GM12878 (cell line): ENCODE measurements at regions not wholly inside any gene's neighbourhood (a gene's known extent, or its start where the extent isn't known, plus 50 kb on each side); places are given as distances from the start of the nearest gene placed in this dataset.

Experiments used
- ATAC-seq: fragments of 200-7000 bp; cut with Tn5 transposase; 3 replicates; pipeline ENCODE4 v1.9.1; 2020; ENCODE audit warnings: mild to moderate bottlenecking, moderate library complexity
- BruUV-seq: library from RNA; stranded (reverse); fragments of 400-500 nt; replicated peaks from 2 replicates; lab custom pipeline; 2021; lab: Mats Ljungman, UMichigan
- CTCF ChIA-PET: fragments of 300-600 bp; sonication (Branson Sonifier 250); formaldehyde crosslinking; extraction: SDS; loops from one replicate; lab custom pipeline; 2021; ENCODE audit warnings: inconsistent platforms; lab: Yijun Ruan, JAX
- POLR2A ChIA-PET: fragments of 350-600 bp; formaldehyde crosslinking; extraction: SDS; loops from one replicate; lab custom pipeline; 2021; ENCODE audit warnings: inconsistent platforms; lab: Charles Lee
- RAD21 ChIA-PET: fragments of 300-600 bp; sonication (Branson Sonifier 250); formaldehyde crosslinking; loops from one replicate; lab custom pipeline; 2023; ENCODE audit warnings: antibody characterized with exemption; ENCODE audit not compliant: unreplicated experiment; lab: Charles Lee
- SMC1A ChIA-PET: fragments of 300-600 bp; sonication (Branson Sonifier 250); formaldehyde crosslinking; loops from one replicate; lab custom pipeline; 2023; ENCODE audit not compliant: unreplicated experiment, uncharacterized antibody; lab: Charles Lee
- DNase-seq: peaks from one replicate; pipeline ENCODE4 v3.0.0-alpha.2; 2011; ENCODE audit warnings: low read depth, low spot score
- FAIRE-seq: peaks from 3 replicates; lab custom pipeline; 2011; peaks lifted over from hg19 to GRCh38; lab: Jason Lieb, UNC
- H2AFZ ChIP-seq: 2 replicates; pipeline ENCODE4 v1.6.0; 2011; ENCODE audit warnings: low read depth, low read length, control low read depth; ENCODE audit not compliant: control insufficient read depth
- H3K27ac ChIP-seq: 2 replicates; pipeline ENCODE4 v1.5.1; 2011; ENCODE audit warnings: control low read depth; ENCODE audit not compliant: control insufficient read depth, insufficient read depth
- H3K27me3 ChIP-seq, 2 experiments: replicated peaks in 1 of 2; 2 replicates each; pipeline versions ENCODE4 v1.6.0 to v1.6.1; 2011; ENCODE audit warnings: low read length in 1 of 2; ENCODE audit not compliant: control insufficient read depth in 2 of 2, insufficient read depth in 2 of 2
- H3K36me3 ChIP-seq, 2 experiments: 2 replicates each; pipeline ENCODE4 v1.5.1; 2011; ENCODE audit warnings: low read length in 1 of 2; ENCODE audit not compliant: control insufficient read depth in 2 of 2, insufficient read depth in 2 of 2
- H3K4me1 ChIP-seq: 2 replicates; pipeline ENCODE4 v1.6.1; 2011; ENCODE audit warnings: mild to moderate bottlenecking, low read length, moderate library complexity, mixed read lengths; ENCODE audit not compliant: control insufficient read depth, insufficient read depth
- H3K4me2 ChIP-seq: 2 replicates; pipeline ENCODE4 v1.6.0; 2011; ENCODE audit warnings: control low read depth; ENCODE audit not compliant: control insufficient read depth, insufficient read depth
- H3K4me3 ChIP-seq: fragments of 200-600 bp; sonication (generic); 2 replicates; pipeline ENCODE4 v1.5.1; 2016
- H3K79me2 ChIP-seq: 2 replicates; pipeline ENCODE4 v1.6.0; 2011; ENCODE audit warnings: low read length; ENCODE audit not compliant: control insufficient read depth, insufficient read depth
- H3K9ac ChIP-seq: 2 replicates; pipeline ENCODE4 v1.8.0; 2011; ENCODE audit warnings: low read length, control low read depth, mixed read lengths; ENCODE audit not compliant: control insufficient read depth, insufficient read depth
- H3K9me3 ChIP-seq: replicated peaks from 3 replicates; pipeline ENCODE4 v1.5.1; 2011; ENCODE audit warnings: mild to moderate bottlenecking, low read length; ENCODE audit not compliant: control insufficient read depth, insufficient read depth
- H4K20me1 ChIP-seq: 2 replicates; pipeline ENCODE4 v1.6.0; 2011; ENCODE audit not compliant: control insufficient read depth, insufficient read depth
- BCL11A ChIP-seq: IDR thresholded peaks from 2 replicates; pipeline ENCODE4 v1.6.1; 2011; ENCODE audit warnings: low read depth, low read length
- CBX5 ChIP-seq: sonication (generic); IDR thresholded peaks from 2 replicates; pipeline ENCODE4 v1.6.1; 2016; ENCODE audit warnings: low read depth, moderate library complexity, mild to moderate bottlenecking, inconsistent platforms
- CHD1 ChIP-seq: IDR thresholded peaks from 2 replicates; pipeline ENCODE4 v1.6.1; 2012; ENCODE audit warnings: low read depth, low read length, improper control_type of control experiment
- CREB1 ChIP-seq: IDR thresholded peaks from 2 replicates; pipeline ENCODE4 v1.6.1; 2012; ENCODE audit warnings: low read depth, mild to moderate bottlenecking, inconsistent platforms
- DPF2 ChIP-seq: fragments of 450-650 bp; IDR thresholded peaks from 2 replicates; pipeline ENCODE4 v1.6.1; 2017; ENCODE audit warnings: mild to moderate bottlenecking
- IKZF1 ChIP-seq: fragments of 450-650 bp; conservative IDR thresholded peaks from 2 replicates; pipeline ENCODE4 v1.6.1; 2017; ENCODE audit warnings: antibody characterized with exemption, mild to moderate bottlenecking
- IKZF2 ChIP-seq, 2 experiments: fragments of 450-650 bp; IDR thresholded peaks; 2 replicates each; pipeline ENCODE4 v1.6.1; 2017; ENCODE audit warnings: mild to moderate bottlenecking in 2 of 2, moderate library complexity in 2 of 2
- JUND ChIP-seq: IDR thresholded peaks from 2 replicates; pipeline ENCODE4 v1.6.1; 2012; ENCODE audit warnings: low read depth, mild to moderate bottlenecking, low read length, improper control_type of control experiment, moderate library complexity
- KAT2A ChIP-seq: conservative IDR thresholded peaks from 2 replicates; pipeline ENCODE4 v1.6.1; 2011; ENCODE audit warnings: low read depth, low read length; ENCODE audit not compliant: control insufficient read depth
- MEF2A ChIP-seq: IDR thresholded peaks from 2 replicates; pipeline ENCODE4 v1.6.1; 2011; ENCODE audit warnings: low read depth, mild to moderate bottlenecking, low read length, moderate library complexity; ENCODE audit not compliant: insufficient read depth
- MYB ChIP-seq: fragments of 150-350 bp; IDR thresholded peaks from 2 replicates; pipeline ENCODE4 v1.6.1; 2014; ENCODE audit warnings: mild to moderate bottlenecking, low read depth, low read length, borderline replicate concordance
- NFYB ChIP-seq: IDR thresholded peaks from 2 replicates; pipeline ENCODE4 v1.6.1; 2011; ENCODE audit warnings: low read depth, mild to moderate bottlenecking, low read length, improper control_type of control experiment, moderate library complexity; ENCODE audit not compliant: insufficient read depth
- PAX8 ChIP-seq: fragments of 450-650 bp; IDR thresholded peaks from 2 replicates; pipeline ENCODE4 v1.6.1; 2017; ENCODE audit warnings: mild to moderate bottlenecking, moderate library complexity
- POLR2A ChIP-seq: IDR thresholded peaks from 2 replicates; pipeline ENCODE4 v1.6.1; 2011; ENCODE audit warnings: low read depth, mild to moderate bottlenecking, low read length
- RAD51 ChIP-seq: fragments of 450-650 bp; IDR thresholded peaks from 2 replicates; pipeline ENCODE4 v1.6.1; 2016; ENCODE audit warnings: moderate library complexity, mild to moderate bottlenecking, inconsistent platforms
- RUNX3 ChIP-seq: IDR thresholded peaks from 2 replicates; pipeline ENCODE4 v1.6.1; 2012; ENCODE audit warnings: low read length, inconsistent platforms
- TAF1 ChIP-seq: IDR thresholded peaks from 2 replicates; pipeline ENCODE4 v1.6.1; 2011; ENCODE audit warnings: mild to moderate bottlenecking, low read depth, low read length, borderline replicate concordance
- TBL1XR1 ChIP-seq: IDR thresholded peaks from 2 replicates; pipeline ENCODE4 v1.6.1; 2012; ENCODE audit warnings: low read depth, low read length, improper control_type of control experiment
- TCF12 ChIP-seq: IDR thresholded peaks from 2 replicates; pipeline ENCODE4 v1.6.1; 2011; ENCODE audit warnings: low read depth, mild to moderate bottlenecking, low read length
- ZSCAN29 ChIP-seq: fragments of 450-650 bp; IDR thresholded peaks from 2 replicates; pipeline ENCODE4 v1.6.1; 2017; ENCODE audit warnings: mild to moderate bottlenecking, moderate library complexity
- WGBS: methylation state at CpG from one replicate; pipeline ENCODE4 v1.1.6; 2016; ENCODE audit warnings: low lambda C conversion rate; ENCODE audit not compliant: insufficient replicate concordance, insufficient coverage; ENCODE audit errors: missing lambda C conversion rate; 5-methylcytosine and 5-hydroxymethylcytosine counted together
- in situ Hi-C: fragments of 300-500 bp; cut with MboI; formaldehyde crosslinking; loops from 9 replicates; pipeline ENCODE4 v1.14.3; 2018; ENCODE audit warnings: mixed read lengths
- intact Hi-C: fragments of 100-400 bp; cut with micrococcal nuclease; formaldehyde crosslinking; loops from one replicate; pipeline ENCODE4 v1.14.2; 2022; ENCODE audit not compliant: unreplicated experiment
- TF ChIP-seq, protein P1 (sequence below): fragments of 450-650 bp; IDR thresholded peaks from 2 replicates; pipeline ENCODE4 v1.6.1; 2014; ENCODE audit warnings: mild to moderate bottlenecking
- TF ChIP-seq, protein P2 (sequence below): fragments of 450-650 bp; conservative IDR thresholded peaks from 2 replicates; pipeline ENCODE4 v1.6.1; 2017; ENCODE audit warnings: mild to moderate bottlenecking, moderate library complexity
- TF ChIP-seq, protein P3 (sequence below): IDR thresholded peaks from 2 replicates; pipeline ENCODE4 v1.6.1; 2011; ENCODE audit warnings: borderline replicate concordance, low read depth, mild to moderate bottlenecking, moderate library complexity, low read length; ENCODE audit not compliant: insufficient read depth, poor library complexity, severe bottlenecking
- TF ChIP-seq, protein P4 (sequence below): IDR thresholded peaks from 2 replicates; pipeline ENCODE4 v1.6.1; 2011; ENCODE audit warnings: low read depth, mild to moderate bottlenecking, low read length, moderate library complexity, borderline replicate concordance; ENCODE audit errors: extremely low read depth

DNA sequence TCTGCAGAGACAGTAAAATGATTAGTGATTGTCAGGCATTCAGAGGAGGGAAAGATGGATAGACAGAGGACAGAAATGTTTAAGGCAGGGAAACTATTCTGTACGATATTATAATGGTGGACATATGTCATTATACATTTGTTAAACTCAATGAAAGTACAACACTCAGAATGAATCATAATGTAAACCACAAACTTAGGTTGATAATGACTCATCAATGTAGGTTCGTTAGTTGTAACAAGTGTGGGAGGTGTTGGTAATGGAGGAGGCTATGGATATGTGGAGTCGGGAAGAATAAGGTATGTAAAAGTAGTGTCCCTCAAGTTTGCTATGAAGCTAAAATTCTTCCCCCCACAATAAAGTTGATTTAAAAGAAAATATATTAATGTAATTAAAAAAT, 455.0 kb downstream of the BRINP3 start (continued):
- TF ChIP-seq TAF1 (no peak), IKZF1 (no peak), POLR2A (no peak), CHD1 (no peak), TBL1XR1 (no peak), CREB1 (no peak), CBX5 (no peak), MEF2A (no peak), BCL11A (no peak), PAX8 (no peak), DPF2 (0 out of 2 replicates have a peak, but pooled peaks have one; percentile 28), JUND (no peak), MYB (no peak), RUNX3 (peak; percentile 74)
- TF ChIP-seq, protein P1, sequence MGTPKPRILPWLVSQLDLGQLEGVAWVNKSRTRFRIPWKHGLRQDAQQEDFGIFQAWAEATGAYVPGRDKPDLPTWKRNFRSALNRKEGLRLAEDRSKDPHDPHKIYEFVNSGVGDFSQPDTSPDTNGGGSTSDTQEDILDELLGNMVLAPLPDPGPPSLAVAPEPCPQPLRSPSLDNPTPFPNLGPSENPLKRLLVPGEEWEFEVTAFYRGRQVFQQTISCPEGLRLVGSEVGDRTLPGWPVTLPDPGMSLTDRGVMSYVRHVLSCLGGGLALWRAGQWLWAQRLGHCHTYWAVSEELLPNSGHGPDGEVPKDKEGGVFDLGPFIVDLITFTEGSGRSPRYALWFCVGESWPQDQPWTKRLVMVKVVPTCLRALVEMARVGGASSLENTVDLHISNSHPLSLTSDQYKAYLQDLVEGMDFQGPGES: no peak

DNA sequence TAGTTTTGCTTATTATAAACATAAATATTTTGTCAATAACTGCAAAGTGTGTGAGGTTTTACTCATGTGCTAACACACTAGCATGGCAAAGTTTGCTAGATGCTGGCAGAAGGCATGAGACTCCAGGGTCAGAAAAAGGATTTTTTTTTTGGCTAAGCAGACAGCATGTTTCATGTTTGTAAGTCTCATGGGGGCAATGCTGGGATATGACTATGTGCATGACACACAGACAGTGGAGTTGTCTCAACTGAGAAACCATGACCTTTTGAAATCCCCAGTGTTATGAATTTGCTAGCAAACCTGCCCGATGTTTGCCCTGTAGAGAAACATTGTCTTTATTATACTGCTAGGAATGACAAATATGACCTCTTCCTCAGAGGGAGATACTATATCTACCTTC, 448.2 kb downstream of the BRINP3 start:
- intact Hi-C loops (no loop called here), in situ Hi-C loops (no loop called here)
- no peak overlapping the region for H3K4me2 ChIP-seq
- no peaks in the 10 kb centered on the region for H3K36me3 ChIP-seq
- no peak for FAIRE-seq
- ATAC-seq: no peak
- no peaks in the 10 kb centered on the region for H3K79me2 ChIP-seq
- ChIA-PET SMC1A (no interaction called here), RAD21 (no interaction called here), POLR2A (no interaction called here), CTCF (no interaction called here)
- H3K27ac ChIP-seq: no peak overlapping the region
- H3K9ac ChIP-seq: no peak overlapping the region
- H3K4me3 ChIP-seq: no peak overlapping the region
- DNase-seq: no peak
- no peak overlapping the region for H2AFZ ChIP-seq
- no TSS peak for BruUV-seq
- 39% methylated on average over 1 of the region's 1 CpG for WGBS
- H3K4me1 ChIP-seq: no peaks in the 10 kb centered on the region
- H3K9me3 ChIP-seq: no peaks in the 10 kb centered on the region
- H4K20me1 ChIP-seq: no peaks in the 10 kb centered on the region
- H3K27me3 ChIP-seq: no peaks in the 10 kb centered on the region
- TF ChIP-seq, protein P2, sequence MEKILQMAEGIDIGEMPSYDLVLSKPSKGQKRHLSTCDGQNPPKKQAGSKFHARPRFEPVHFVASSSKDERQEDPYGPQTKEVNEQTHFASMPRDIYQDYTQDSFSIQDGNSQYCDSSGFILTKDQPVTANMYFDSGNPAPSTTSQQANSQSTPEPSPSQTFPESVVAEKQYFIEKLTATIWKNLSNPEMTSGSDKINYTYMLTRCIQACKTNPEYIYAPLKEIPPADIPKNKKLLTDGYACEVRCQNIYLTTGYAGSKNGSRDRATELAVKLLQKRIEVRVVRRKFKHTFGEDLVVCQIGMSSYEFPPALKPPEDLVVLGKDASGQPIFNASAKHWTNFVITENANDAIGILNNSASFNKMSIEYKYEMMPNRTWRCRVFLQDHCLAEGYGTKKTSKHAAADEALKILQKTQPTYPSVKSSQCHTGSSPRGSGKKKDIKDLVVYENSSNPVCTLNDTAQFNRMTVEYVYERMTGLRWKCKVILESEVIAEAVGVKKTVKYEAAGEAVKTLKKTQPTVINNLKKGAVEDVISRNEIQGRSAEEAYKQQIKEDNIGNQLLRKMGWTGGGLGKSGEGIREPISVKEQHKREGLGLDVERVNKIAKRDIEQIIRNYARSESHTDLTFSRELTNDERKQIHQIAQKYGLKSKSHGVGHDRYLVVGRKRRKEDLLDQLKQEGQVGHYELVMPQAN: no peak
- TF ChIP-seq IKZF2 (IDR thresholded peaks at IDR 0.05) (no peak), ZSCAN29 (no peak), NFYB (no peak), KAT2A (no peak), TCF12 (no peak), JUND (no peak), RAD51 (no peak)
- TF ChIP-seq, protein P3, sequence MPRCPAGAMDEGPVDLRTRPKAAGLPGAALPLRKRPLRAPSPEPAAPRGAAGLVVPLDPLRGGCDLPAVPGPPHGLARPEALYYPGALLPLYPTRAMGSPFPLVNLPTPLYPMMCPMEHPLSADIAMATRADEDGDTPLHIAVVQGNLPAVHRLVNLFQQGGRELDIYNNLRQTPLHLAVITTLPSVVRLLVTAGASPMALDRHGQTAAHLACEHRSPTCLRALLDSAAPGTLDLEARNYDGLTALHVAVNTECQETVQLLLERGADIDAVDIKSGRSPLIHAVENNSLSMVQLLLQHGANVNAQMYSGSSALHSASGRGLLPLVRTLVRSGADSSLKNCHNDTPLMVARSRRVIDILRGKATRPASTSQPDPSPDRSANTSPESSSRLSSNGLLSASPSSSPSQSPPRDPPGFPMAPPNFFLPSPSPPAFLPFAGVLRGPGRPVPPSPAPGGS: no peak
- TF ChIP-seq, protein P4, sequence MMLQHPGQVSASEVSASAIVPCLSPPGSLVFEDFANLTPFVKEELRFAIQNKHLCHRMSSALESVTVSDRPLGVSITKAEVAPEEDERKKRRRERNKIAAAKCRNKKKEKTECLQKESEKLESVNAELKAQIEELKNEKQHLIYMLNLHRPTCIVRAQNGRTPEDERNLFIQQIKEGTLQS: no peak
